Esophagus squamous epithelium (tissue), 4 donors: ENCODE measurements at regions not wholly inside any gene's neighbourhood (a gene's known extent, or its start where the extent isn't known, plus 50 kb on each side); places are given as distances from the start of the nearest gene placed in this dataset.

Source experiments
- POLR2A ChIP-seq, 4 donors: fragments of 450-650 bp; IDR thresholded peaks; one replicate each; pipeline ENCODE4 v1.6.1; 2017; ENCODE audit warnings: antibody characterized with exemption in 4 of 4, mild to moderate bottlenecking in 4 of 4, moderate library complexity in 3 of 4
- TF ChIP-seq, protein P1 (sequence below), 6 experiments: fragments of 450-650 bp in 4 of 6; fragments of 200-600 bp in 2 of 6; sonication (generic) in 2 of 6; IDR thresholded peaks; one replicate each; pipeline ENCODE4 v1.5.1; 2016 to 2019; ENCODE audit warnings: antibody characterized with exemption in 6 of 6, mild to moderate bottlenecking in 4 of 6, moderate library complexity in 4 of 6

- TF ChIP-seq, protein P1, sequence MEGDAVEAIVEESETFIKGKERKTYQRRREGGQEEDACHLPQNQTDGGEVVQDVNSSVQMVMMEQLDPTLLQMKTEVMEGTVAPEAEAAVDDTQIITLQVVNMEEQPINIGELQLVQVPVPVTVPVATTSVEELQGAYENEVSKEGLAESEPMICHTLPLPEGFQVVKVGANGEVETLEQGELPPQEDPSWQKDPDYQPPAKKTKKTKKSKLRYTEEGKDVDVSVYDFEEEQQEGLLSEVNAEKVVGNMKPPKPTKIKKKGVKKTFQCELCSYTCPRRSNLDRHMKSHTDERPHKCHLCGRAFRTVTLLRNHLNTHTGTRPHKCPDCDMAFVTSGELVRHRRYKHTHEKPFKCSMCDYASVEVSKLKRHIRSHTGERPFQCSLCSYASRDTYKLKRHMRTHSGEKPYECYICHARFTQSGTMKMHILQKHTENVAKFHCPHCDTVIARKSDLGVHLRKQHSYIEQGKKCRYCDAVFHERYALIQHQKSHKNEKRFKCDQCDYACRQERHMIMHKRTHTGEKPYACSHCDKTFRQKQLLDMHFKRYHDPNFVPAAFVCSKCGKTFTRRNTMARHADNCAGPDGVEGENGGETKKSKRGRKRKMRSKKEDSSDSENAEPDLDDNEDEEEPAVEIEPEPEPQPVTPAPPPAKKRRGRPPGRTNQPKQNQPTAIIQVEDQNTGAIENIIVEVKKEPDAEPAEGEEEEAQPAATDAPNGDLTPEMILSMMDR (IDR thresholded peaks at IDR 0.05) = no peak
- no peak for TF ChIP-seq POLR2A (IDR thresholded peaks at IDR 0.05)
Observed at GRCh38 chr7:52689912-52690311, 345.5 kb upstream of the POM121L12 start.
